Peyer's patch (tissue), 4 donors: ENCODE measurements at regions not wholly inside any gene's neighbourhood (a gene's known extent, or its start where the extent isn't known, plus 50 kb on each side); places are given as distances from the start of the nearest gene placed in this dataset.
"Not testable (repeated sequence)": the region's sequence is repeated elsewhere in the genome, so short reads cannot be mapped to it uniquely, and the experiment has no call there.

ENCODE experiments used
- DNase-seq, 3 donors: peaks; one replicate each; pipeline ENCODE4 v3.0.0-alpha.2; 2017 to 2019
- H3K27ac ChIP-seq, 4 donors: fragments of 200-600 bp; sonication (generic); one replicate each; pipeline ENCODE4 v1.5.1; 2016 to 2019
- H3K27me3 ChIP-seq, 2 donors: fragments of 200-600 bp; sonication (generic); one replicate each; pipeline ENCODE4 v1.5.1; 2019
- H3K36me3 ChIP-seq, 3 donors: fragments of 200-600 bp; sonication (generic); one replicate each; pipeline ENCODE4 v1.5.1; 2016 to 2019
- H3K4me1 ChIP-seq, 4 donors: fragments of 200-600 bp; sonication (generic); one replicate each; pipeline ENCODE4 v1.5.1; 2016 to 2019
- H3K4me3 ChIP-seq, 4 donors: fragments of 200-600 bp; sonication (generic); 1 replicate in 3 of 4; 2 replicates in 1 of 4; pipeline ENCODE4 v1.5.1; 2016 to 2019; ENCODE audit warnings: mild to moderate bottlenecking in 1 of 4
- H3K9me3 ChIP-seq, 4 donors: fragments of 200-600 bp; sonication (generic); one replicate each; pipeline ENCODE4 v1.5.1; 2016 to 2019; ENCODE audit warnings: mild to moderate bottlenecking in 1 of 4
- POLR2A ChIP-seq, 2 donors: fragments of 450-650 bp; IDR thresholded peaks; one replicate each; pipeline ENCODE4 v1.5.1; 2017; ENCODE audit warnings: antibody characterized with exemption in 2 of 2, mild to moderate bottlenecking in 2 of 2, moderate library complexity in 2 of 2
- TF ChIP-seq, protein P1 (sequence below), 6 experiments: fragments of 450-650 bp in 4 of 6; fragments of 200-600 bp in 2 of 6; sonication (generic) in 1 of 6; IDR thresholded peaks; one replicate each; pipeline ENCODE4 v1.5.1; 2017 to 2019; ENCODE audit warnings: antibody characterized with exemption in 6 of 6, mild to moderate bottlenecking in 3 of 6, moderate library complexity in 1 of 6

DNA sequence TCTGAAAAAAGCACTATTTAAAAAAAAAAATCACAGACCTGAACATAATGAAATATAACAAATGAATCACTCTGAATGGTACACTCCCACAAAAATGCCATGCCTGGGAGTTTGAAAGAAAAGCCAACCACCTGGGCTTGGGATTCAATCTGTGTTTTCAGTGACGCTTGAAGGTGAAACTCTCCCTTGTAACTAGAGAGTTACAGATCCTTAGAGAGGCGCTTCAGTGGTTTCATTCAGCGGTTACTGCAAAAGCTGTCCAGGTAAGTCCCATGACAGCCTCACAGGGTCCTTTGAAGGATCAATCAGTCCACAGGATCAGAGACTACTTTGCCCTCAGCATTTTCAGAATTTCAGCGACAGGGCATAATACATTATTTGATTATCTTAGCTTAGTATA, 627.3 kb downstream of the IRS1 start:
- H3K4me3 ChIP-seq, result no peak overlapping the region
- H3K9me3 ChIP-seq, result no peaks in the 10 kb centered on the region

DNA sequence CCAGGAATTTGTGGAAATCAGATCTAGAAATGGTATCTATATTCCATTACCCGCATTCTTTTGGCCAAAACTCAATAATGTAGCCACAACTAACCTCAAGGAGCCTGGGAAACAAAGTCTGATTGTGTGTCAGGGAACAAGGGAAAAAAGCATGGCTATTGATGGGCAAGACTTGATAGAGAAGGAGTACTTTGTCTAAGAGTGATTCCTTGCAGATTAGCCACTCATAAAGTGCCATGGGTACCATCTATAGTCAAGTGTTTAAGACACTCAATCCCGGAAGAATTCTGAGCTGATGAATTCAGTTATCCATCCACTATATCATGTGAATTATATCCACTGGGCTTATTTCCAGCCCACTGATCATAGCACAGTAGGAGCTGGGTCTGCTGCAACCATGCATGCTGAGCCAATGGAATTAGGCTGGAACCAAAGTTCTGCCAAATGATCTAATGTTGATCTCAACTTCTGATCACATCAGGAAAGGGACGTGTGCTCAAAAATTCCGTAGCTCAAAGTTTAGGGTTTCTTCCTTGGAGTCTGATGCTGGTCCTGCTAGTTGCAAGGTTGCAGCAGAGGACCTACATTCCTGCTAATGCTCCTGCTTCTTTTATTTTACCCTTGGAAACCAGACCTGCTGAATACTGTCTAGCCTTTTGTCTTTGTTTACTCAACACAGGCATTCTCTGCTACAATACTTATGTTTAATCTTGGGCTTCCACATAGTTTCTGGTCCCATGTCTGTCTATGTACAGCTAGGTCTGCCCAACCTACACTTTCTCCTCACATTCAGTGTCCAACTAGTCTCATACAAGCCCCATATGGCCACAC, 629.7 kb downstream of the IRS1 start:
- Histone ChIP-seq H3K36me3 (no peaks in the 10 kb centered on the region), H3K4me3 (no peak overlapping the region), H3K27me3 (no peaks in the 10 kb centered on the region), H3K4me1 (no peaks in the 10 kb centered on the region), H3K9me3 (no peaks in the 10 kb centered on the region), H3K27ac (no peak overlapping the region)
- TF ChIP-seq, protein P1, sequence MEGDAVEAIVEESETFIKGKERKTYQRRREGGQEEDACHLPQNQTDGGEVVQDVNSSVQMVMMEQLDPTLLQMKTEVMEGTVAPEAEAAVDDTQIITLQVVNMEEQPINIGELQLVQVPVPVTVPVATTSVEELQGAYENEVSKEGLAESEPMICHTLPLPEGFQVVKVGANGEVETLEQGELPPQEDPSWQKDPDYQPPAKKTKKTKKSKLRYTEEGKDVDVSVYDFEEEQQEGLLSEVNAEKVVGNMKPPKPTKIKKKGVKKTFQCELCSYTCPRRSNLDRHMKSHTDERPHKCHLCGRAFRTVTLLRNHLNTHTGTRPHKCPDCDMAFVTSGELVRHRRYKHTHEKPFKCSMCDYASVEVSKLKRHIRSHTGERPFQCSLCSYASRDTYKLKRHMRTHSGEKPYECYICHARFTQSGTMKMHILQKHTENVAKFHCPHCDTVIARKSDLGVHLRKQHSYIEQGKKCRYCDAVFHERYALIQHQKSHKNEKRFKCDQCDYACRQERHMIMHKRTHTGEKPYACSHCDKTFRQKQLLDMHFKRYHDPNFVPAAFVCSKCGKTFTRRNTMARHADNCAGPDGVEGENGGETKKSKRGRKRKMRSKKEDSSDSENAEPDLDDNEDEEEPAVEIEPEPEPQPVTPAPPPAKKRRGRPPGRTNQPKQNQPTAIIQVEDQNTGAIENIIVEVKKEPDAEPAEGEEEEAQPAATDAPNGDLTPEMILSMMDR (IDR thresholded peaks at IDR 0.05), result no peak
- TF ChIP-seq POLR2A (IDR thresholded peaks at IDR 0.05), result no peak
- DNase-seq, result no peak

More for the DNA sequence above, 627.3 kb downstream of the IRS1 start:
- no peak for DNase-seq
- no peaks in the 10 kb centered on the region for H3K36me3 ChIP-seq
- H3K27ac ChIP-seq, result no peak overlapping the region
- H3K27me3 ChIP-seq, result no peaks in the 10 kb centered on the region
- TF ChIP-seq, protein P1 (IDR thresholded peaks at IDR 0.05), result no peak
- no peak for TF ChIP-seq POLR2A (IDR thresholded peaks at IDR 0.05)
- no peaks in the 10 kb centered on the region for H3K4me1 ChIP-seq

DNA sequence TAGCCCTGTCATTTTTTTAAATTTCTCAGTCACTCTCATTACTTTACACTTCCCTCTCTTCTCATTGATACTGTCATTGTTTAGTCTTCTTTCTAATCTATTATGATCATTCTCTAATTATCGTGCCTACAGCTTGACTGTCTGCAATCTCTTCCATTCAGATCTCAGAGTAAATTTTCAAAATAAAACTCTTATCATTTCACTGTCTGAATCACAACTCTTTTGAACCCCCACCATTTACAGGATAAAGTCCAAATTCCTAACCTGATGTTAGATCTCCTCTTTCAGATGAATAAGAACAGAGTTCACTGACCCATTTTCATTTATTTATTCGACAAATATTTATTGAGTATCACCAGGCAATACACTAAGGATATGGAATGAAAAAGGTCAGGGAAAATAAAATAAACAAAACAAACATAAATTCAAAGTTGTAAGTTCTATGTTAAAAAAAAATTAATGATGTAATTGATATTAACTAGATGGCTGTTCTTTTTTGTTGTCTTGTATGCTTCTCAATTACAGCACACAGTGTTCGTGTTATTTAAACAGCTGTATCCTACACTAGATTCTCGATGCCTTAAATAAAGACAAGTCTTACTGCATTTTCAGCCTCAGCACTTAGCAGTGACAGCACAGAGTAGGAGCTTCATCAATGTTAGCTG, 631.0 kb downstream of the IRS1 start:
- TF ChIP-seq, protein P1 (IDR thresholded peaks at IDR 0.05), result no peak
- no peak for TF ChIP-seq POLR2A (IDR thresholded peaks at IDR 0.05)
- H3K27ac ChIP-seq, result no peak overlapping the region
- no peak overlapping the region for H3K4me3 ChIP-seq
- no peaks in the 10 kb centered on the region for H3K4me1 ChIP-seq
- H3K27me3 ChIP-seq, result no peaks in the 10 kb centered on the region
- H3K36me3 ChIP-seq, result no peaks in the 10 kb centered on the region
- DNase-seq, result no peak
- no peaks in the 10 kb centered on the region for H3K9me3 ChIP-seq

DNA sequence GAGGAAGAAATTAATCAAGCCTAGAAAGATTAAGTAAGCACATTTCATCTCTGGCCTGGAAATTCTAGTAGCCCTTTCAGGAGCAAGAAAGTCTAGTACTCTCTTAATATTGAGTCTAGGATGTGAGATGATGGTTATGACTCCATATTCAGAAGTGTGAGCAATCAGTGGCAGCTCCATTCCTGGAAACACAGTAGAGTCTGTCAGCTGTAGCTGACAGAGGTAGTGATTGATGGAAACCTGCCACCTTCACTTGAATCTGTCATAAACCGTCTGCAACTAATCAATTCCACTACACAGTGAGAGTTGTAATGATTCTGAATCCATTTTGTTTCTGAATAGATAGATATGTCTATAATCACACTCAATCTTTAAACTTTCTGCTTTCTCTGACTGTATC, 635.1 kb downstream of the IRS1 start:
- DNase-seq, result no peak
- Histone ChIP-seq H3K4me1 (no peaks in the 10 kb centered on the region), H3K4me3 (no peak overlapping the region), H3K9me3 (no peaks in the 10 kb centered on the region), H3K36me3 (no peaks in the 10 kb centered on the region), H3K27me3 (no peaks in the 10 kb centered on the region), H3K27ac (no peak overlapping the region)
- TF ChIP-seq, protein P1 (IDR thresholded peaks at IDR 0.05), result no peak
- no peak for TF ChIP-seq POLR2A (IDR thresholded peaks at IDR 0.05)

DNA sequence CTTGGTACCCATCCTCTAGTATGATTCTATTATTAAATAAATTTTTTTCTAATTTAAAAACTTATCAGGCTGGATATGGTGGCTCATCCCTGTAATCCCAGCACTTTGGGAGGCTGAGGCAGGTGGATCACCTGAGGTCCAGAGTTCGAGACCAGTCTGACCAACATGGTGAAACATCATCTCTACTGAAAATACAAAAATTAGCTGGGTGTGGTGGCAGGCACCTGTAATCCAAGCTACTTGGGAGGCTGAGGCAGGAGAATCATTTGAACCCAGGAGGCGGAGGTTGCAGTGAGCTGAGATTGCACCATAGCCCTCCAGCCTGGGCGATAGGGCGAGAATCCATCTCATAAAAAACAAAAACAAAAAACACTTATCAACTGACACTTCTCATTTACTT, 639.0 kb downstream of the IRS1 start:
- DNase-seq, result not testable (repeated sequence)

DNA sequence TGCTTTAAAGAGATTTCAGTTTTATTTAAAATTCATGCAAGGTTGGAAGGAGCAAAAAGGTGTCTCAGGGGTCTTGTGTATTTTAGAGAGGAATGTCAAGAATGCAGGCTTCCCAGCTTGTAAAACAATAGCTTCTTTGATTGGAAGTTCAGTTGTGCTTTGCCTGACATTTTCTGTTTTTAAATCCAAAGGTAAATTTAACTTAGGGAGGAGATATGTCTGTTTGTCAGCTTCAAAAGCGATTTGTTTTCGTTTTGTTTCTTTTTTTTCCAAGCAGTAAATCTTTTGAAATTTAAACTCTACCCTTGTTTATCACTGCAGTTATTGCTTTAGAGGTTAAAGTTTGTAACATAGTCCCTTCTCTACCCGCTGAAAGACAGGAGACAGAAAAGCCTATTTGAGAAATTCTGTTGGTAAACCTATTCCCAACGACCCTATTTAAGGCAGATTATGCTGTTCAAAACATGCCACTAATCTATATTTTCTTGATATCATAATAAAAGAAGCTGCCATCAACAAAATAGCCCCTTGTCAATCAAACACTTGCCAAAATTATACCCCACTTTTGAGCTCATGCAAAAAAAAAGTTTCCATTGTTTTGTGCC, 639.6 kb downstream of the IRS1 start:
- Histone ChIP-seq H3K27me3 (no peaks in the 10 kb centered on the region), H3K27ac (no peak overlapping the region), H3K36me3 (no peaks in the 10 kb centered on the region), H3K9me3 (no peaks in the 10 kb centered on the region), H3K4me3 (no peak overlapping the region), H3K4me1 (no peaks in the 10 kb centered on the region)
- TF ChIP-seq, protein P1 (IDR thresholded peaks at IDR 0.05), result no peak
- TF ChIP-seq POLR2A (IDR thresholded peaks at IDR 0.05), result no peak
- DNase-seq, result no peak

More for the DNA sequence above, 639.0 kb downstream of the IRS1 start:
- H3K4me3 ChIP-seq, H3K27ac ChIP-seq, H3K27me3 ChIP-seq, H3K9me3 ChIP-seq, H3K36me3 ChIP-seq, H3K4me1 ChIP-seq: not testable (repeated sequence)
